ENCODE measurements at regions not wholly inside any gene's neighbourhood (a gene's known extent, or its start where the extent isn't known, plus 50 kb on each side); places are given as distances from the start of the nearest gene placed in this dataset.

DNA sequence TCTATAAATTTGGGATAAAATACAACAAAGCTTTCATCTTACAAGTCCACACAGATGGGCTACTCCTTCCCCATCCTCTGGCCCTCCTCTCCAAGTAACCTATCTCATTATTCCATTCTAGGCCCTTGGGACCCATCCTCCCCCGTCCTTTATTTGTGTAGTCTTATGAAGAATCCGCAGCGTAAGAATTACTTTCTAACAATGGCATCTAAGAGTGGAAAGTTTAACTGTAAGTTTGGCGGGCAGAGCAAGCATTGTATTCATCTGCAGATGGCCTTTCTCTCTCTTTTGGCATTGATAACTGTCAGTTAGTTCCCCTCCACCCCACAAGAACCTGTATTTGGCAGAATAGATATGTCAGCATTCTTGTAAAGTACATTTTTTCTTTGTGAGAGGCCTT, 91.9 kb upstream of the TSPAN2 start:
- H3K9me3 ChIP-seq (replicated peaks; ENCODE audit: control insufficient read depth, insufficient read depth, low read length): no peaks in the 10 kb centered on the region
- ChIA-PET POLR2A (no interaction called here), SMC1A (ENCODE audit: uncharacterized antibody, unreplicated experiment) (interaction anchor here (0.6 to 1.0 kb wide), 3 partner anchors 8 to 145 kb away, joined by 3 to 4 read pairs (median 3); no protein-coding TSS in a partner anchor), CTCF (interaction anchor here (0.7 kb wide), 1 partner anchor 10 kb away, joined by 4 read pairs; no protein-coding TSS in a partner anchor), RAD21 (ENCODE audit: unreplicated experiment) (no interaction called here)
- ATAC-seq (no peak), FAIRE-seq (no peak), DNase-seq (ENCODE audit: low read depth, low spot score) (no peak)
- intact Hi-C loops (cut with micrococcal nuclease; ENCODE audit: unreplicated experiment) (no loop called here), in situ Hi-C loops (cut with MboI) (no loop called here)
- no peak overlapping the region for H3K4me2 ChIP-seq (ENCODE audit: control insufficient read depth, insufficient read depth)
- H4K20me1 ChIP-seq (ENCODE audit: control insufficient read depth, insufficient read depth): no peaks in the 10 kb centered on the region
- no peak overlapping the region for H3K4me3 ChIP-seq
- no peaks in the 10 kb centered on the region for H3K27me3 ChIP-seq (replicated peaks in 1 of 2; ENCODE audit: control insufficient read depth in 2 of 2, insufficient read depth in 2 of 2, low read length in 1 of 2)
- no peak overlapping the region for H3K27ac ChIP-seq (ENCODE audit: control insufficient read depth, insufficient read depth)
- BruUV-seq (replicated peaks): no TSS peak
- H3K36me3 ChIP-seq (ENCODE audit: control insufficient read depth in 2 of 2, insufficient read depth in 2 of 2, low read length in 1 of 2): no peaks in the 10 kb centered on the region
- no peaks in the 10 kb centered on the region for H3K79me2 ChIP-seq (ENCODE audit: control insufficient read depth, insufficient read depth, low read length)
- no peak overlapping the region for H2AFZ ChIP-seq (ENCODE audit: control insufficient read depth, low read depth, low read length)
- H3K9ac ChIP-seq (ENCODE audit: control insufficient read depth, insufficient read depth, low read length): no peak overlapping the region
- no peaks in the 10 kb centered on the region for H3K4me1 ChIP-seq (ENCODE audit: control insufficient read depth, insufficient read depth, low read length)
- 52% methylated on average over 4 of the region's 4 CpGs for WGBS (ENCODE audit: insufficient coverage, insufficient replicate concordance, low lambda C conversion rate, missing lambda C conversion rate)
- TF ChIP-seq, protein P1, sequence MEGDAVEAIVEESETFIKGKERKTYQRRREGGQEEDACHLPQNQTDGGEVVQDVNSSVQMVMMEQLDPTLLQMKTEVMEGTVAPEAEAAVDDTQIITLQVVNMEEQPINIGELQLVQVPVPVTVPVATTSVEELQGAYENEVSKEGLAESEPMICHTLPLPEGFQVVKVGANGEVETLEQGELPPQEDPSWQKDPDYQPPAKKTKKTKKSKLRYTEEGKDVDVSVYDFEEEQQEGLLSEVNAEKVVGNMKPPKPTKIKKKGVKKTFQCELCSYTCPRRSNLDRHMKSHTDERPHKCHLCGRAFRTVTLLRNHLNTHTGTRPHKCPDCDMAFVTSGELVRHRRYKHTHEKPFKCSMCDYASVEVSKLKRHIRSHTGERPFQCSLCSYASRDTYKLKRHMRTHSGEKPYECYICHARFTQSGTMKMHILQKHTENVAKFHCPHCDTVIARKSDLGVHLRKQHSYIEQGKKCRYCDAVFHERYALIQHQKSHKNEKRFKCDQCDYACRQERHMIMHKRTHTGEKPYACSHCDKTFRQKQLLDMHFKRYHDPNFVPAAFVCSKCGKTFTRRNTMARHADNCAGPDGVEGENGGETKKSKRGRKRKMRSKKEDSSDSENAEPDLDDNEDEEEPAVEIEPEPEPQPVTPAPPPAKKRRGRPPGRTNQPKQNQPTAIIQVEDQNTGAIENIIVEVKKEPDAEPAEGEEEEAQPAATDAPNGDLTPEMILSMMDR (IDR thresholded peaks at IDR 0.05 in 2 of 3, conservative IDR thresholded peaks at IDR 0.05 in 1 of 3; ENCODE audit: control insufficient read depth in 2 of 3, extremely low read depth in 1 of 3, insufficient read depth in 1 of 3, low read depth in 3 of 3, low read length in 3 of 3): no peak
- TF ChIP-seq RELA (IDR thresholded peaks at IDR 0.05; ENCODE audit: borderline replicate concordance, partially characterized antibody) (no peak), KAT2A (conservative IDR thresholded peaks at IDR 0.05; ENCODE audit: control insufficient read depth, low read depth, low read length) (no peak), SREBF1 (IDR thresholded peaks at IDR 0.05; ENCODE audit: low read length) (no peak), BRCA1 (IDR thresholded peaks at IDR 0.05; ENCODE audit: low read depth, low read length) (no peak), EP300 (IDR thresholded peaks at IDR 0.05; ENCODE audit: borderline replicate concordance in 1 of 2, control insufficient read depth in 1 of 2, low read depth in 2 of 2, low read length in 2 of 2) (no peak), JUNB (IDR thresholded peaks at IDR 0.05) (no peak), NBN (IDR thresholded peaks at IDR 0.05) (no peak), SIN3A (IDR thresholded peaks at IDR 0.05; ENCODE audit: low read depth, low read length) (no peak), NR2C1 (IDR thresholded peaks at IDR 0.05) (no peak), YBX1 (IDR thresholded peaks at IDR 0.05) (no peak)
- TF ChIP-seq, protein P2, sequence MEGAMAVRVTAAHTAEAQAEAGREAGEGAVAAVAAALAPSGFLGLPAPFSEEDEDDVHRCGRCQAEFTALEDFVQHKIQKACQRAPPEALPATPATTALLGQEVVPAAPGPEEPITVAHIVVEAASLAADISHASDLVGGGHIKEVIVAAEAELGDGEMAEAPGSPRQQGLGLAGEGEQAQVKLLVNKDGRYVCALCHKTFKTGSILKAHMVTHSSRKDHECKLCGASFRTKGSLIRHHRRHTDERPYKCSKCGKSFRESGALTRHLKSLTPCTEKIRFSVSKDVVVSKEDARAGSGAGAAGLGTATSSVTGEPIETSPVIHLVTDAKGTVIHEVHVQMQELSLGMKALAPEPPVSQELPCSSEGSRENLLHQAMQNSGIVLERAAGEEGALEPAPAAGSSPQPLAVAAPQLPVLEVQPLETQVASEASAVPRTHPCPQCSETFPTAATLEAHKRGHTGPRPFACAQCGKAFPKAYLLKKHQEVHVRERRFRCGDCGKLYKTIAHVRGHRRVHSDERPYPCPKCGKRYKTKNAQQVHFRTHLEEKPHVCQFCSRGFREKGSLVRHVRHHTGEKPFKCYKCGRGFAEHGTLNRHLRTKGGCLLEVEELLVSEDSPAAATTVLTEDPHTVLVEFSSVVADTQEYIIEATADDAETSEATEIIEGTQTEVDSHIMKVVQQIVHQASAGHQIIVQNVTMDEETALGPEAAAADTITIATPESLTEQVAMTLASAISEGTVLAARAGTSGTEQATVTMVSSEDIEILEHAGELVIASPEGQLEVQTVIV (IDR thresholded peaks at IDR 0.05; ENCODE audit: borderline replicate concordance, partially characterized antibody): no peak
- TF ChIP-seq, protein P3, sequence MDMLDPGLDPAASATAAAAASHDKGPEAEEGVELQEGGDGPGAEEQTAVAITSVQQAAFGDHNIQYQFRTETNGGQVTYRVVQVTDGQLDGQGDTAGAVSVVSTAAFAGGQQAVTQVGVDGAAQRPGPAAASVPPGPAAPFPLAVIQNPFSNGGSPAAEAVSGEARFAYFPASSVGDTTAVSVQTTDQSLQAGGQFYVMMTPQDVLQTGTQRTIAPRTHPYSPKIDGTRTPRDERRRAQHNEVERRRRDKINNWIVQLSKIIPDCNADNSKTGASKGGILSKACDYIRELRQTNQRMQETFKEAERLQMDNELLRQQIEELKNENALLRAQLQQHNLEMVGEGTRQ (IDR thresholded peaks at IDR 0.05; ENCODE audit: borderline replicate concordance, low read depth, low read length): no peak
- TF ChIP-seq, protein P4, sequence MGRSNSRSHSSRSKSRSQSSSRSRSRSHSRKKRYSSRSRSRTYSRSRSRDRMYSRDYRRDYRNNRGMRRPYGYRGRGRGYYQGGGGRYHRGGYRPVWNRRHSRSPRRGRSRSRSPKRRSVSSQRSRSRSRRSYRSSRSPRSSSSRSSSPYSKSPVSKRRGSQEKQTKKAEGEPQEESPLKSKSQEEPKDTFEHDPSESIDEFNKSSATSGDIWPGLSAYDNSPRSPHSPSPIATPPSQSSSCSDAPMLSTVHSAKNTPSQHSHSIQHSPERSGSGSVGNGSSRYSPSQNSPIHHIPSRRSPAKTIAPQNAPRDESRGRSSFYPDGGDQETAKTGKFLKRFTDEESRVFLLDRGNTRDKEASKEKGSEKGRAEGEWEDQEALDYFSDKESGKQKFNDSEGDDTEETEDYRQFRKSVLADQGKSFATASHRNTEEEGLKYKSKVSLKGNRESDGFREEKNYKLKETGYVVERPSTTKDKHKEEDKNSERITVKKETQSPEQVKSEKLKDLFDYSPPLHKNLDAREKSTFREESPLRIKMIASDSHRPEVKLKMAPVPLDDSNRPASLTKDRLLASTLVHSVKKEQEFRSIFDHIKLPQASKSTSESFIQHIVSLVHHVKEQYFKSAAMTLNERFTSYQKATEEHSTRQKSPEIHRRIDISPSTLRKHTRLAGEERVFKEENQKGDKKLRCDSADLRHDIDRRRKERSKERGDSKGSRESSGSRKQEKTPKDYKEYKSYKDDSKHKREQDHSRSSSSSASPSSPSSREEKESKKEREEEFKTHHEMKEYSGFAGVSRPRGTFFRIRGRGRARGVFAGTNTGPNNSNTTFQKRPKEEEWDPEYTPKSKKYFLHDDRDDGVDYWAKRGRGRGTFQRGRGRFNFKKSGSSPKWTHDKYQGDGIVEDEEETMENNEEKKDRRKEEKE (IDR thresholded peaks at IDR 0.05): no peak

Data from GM12878 (cell line).